IMR-90 (cell line): ENCODE measurements at regions not wholly inside any gene's neighbourhood (a gene's known extent, or its start where the extent isn't known, plus 50 kb on each side); places are given as distances from the start of the nearest gene placed in this dataset.

Source experiments
- ATAC-seq: fragments of 200-7000 bp; cut with Tn5 transposase; 2 replicates; pipeline ENCODE4 v1.9.1; 2020; ENCODE audit warnings: low read depth, mild to moderate bottlenecking, moderate library complexity
- BruUV-seq: library from RNA; stranded (reverse); fragments of 400-500 nt; replicated peaks from 2 replicates; lab custom pipeline; 2021; lab: Mats Ljungman, UMichigan
- CTCF ChIA-PET: fragments of 300-600 bp; formaldehyde crosslinking; extraction: SDS; loops from one replicate; lab custom pipeline; 2021; ENCODE audit warnings: antibody characterized with exemption; lab: Yijun Ruan, JAX
- POLR2A ChIA-PET: fragments of 300-600 bp; sonication (Branson Sonifier 250); formaldehyde crosslinking; loops from one replicate; lab custom pipeline; 2022; ENCODE audit warnings: antibody characterized with exemption; ENCODE audit not compliant: unreplicated experiment; lab: Charles Lee
- DNase-seq: peaks from one replicate; pipeline ENCODE4 v3.0.0; 2013
- H2AFZ ChIP-seq: replicated peaks from 2 replicates; pipeline ENCODE3; 2013; ENCODE audit warnings: low read length, mild to moderate bottlenecking; ENCODE audit not compliant: poor library complexity
- H2AK5ac ChIP-seq: 2 replicates; pipeline ENCODE4 v1.6.1; 2013; ENCODE audit warnings: low read depth, low read length, inconsistent platforms
- H2AK9ac ChIP-seq: replicated peaks from 2 replicates; pipeline ENCODE3; 2013; ENCODE audit warnings: mild to moderate bottlenecking, low read depth, low read length, moderate library complexity; ENCODE audit not compliant: poor library complexity
- H2BK120ac ChIP-seq: 2 replicates; pipeline ENCODE4 v1.6.1; 2013; ENCODE audit warnings: low read depth, low read length, inconsistent platforms
- H2BK15ac ChIP-seq: 3 replicates; pipeline ENCODE4 v1.6.1; 2013; ENCODE audit warnings: low read depth, low read length, inconsistent platforms
- H2BK20ac ChIP-seq: 2 replicates; pipeline ENCODE4 v1.6.1; 2013; ENCODE audit warnings: low read depth, mild to moderate bottlenecking, inconsistent platforms, low read length, moderate library complexity
- H2BK5ac ChIP-seq: 2 replicates; pipeline ENCODE4 v1.6.1; 2013; ENCODE audit warnings: mild to moderate bottlenecking, low read depth, low read length, inconsistent platforms; ENCODE audit not compliant: poor library complexity, severe bottlenecking
- H3K14ac ChIP-seq: replicated peaks from 2 replicates; pipeline ENCODE4 v1.6.1; 2013; ENCODE audit warnings: low read depth, low read length, inconsistent platforms
- H3K18ac ChIP-seq: 2 replicates; pipeline ENCODE4 v1.6.1; 2013; ENCODE audit warnings: low read depth, low read length, control low read depth
- H3K23ac ChIP-seq: 2 replicates; pipeline ENCODE4 v1.6.1; 2013; ENCODE audit warnings: low read depth, low read length, inconsistent platforms
- H3K27ac ChIP-seq: 2 replicates; pipeline ENCODE4 v1.5.1; 2013; ENCODE audit warnings: mild to moderate bottlenecking, control low read depth, low read length; ENCODE audit not compliant: insufficient read depth
- H3K27me3 ChIP-seq: 2 replicates; pipeline ENCODE4 v1.6.1; 2013; ENCODE audit warnings: low read length; ENCODE audit not compliant: control insufficient read depth, insufficient read depth
- H3K36me3 ChIP-seq: 2 replicates; pipeline ENCODE4 v1.6.1; 2013; ENCODE audit warnings: low read length, mixed read lengths; ENCODE audit not compliant: control insufficient read depth, insufficient read depth
- H3K4ac ChIP-seq: 2 replicates; pipeline ENCODE4 v1.6.1; 2013; ENCODE audit warnings: low read depth, low read length, inconsistent platforms
- H3K4me1 ChIP-seq: 2 replicates; pipeline ENCODE4 v1.6.1; 2013; ENCODE audit warnings: low read length, mixed read lengths; ENCODE audit not compliant: control insufficient read depth, insufficient read depth
- H3K4me2 ChIP-seq: 2 replicates; pipeline ENCODE4 v1.6.1; 2013; ENCODE audit warnings: low read depth, mild to moderate bottlenecking, control low read depth, low read length, moderate library complexity
- H3K4me3 ChIP-seq: 2 replicates; pipeline ENCODE4 v1.5.1; 2013; ENCODE audit warnings: low read depth, mild to moderate bottlenecking, control low read depth, low read length, moderate library complexity; ENCODE audit not compliant: insufficient read depth
- H3K56ac ChIP-seq: 2 replicates; pipeline ENCODE4 v1.6.1; 2013; ENCODE audit warnings: low read length, inconsistent platforms; ENCODE audit not compliant: insufficient read depth; ENCODE audit errors: extremely low read depth
- H3K79me1 ChIP-seq, 2 experiments: 2 replicates each; pipeline ENCODE4 v1.6.1; 2013; ENCODE audit warnings: low read length in 2 of 2, inconsistent platforms in 1 of 2, low read depth in 1 of 2
- H3K9ac ChIP-seq: 2 replicates; pipeline ENCODE4 v1.6.1; 2013; ENCODE audit warnings: low read depth, low read length, control low read depth
- H3K9me1 ChIP-seq: 2 replicates; pipeline ENCODE4 v1.6.1; 2013; ENCODE audit warnings: low read length, inconsistent platforms; ENCODE audit not compliant: insufficient read depth
- H3K9me3 ChIP-seq: 2 replicates; pipeline ENCODE4 v1.6.1; 2013; ENCODE audit warnings: low read length; ENCODE audit not compliant: control insufficient read depth, insufficient read depth
- H4K20me1 ChIP-seq: 2 replicates; pipeline ENCODE4 v1.6.1; 2013; ENCODE audit warnings: low read length, inconsistent platforms; ENCODE audit not compliant: insufficient read depth
- H4K5ac ChIP-seq: 2 replicates; pipeline ENCODE4 v1.6.1; 2013; ENCODE audit warnings: mild to moderate bottlenecking, low read depth, low read length, control low read depth
- H4K8ac ChIP-seq, 2 experiments: 2 replicates each; pipeline ENCODE4 v1.6.1; 2013; ENCODE audit warnings: low read depth in 2 of 2, low read length in 2 of 2, control low read depth in 1 of 2, inconsistent platforms in 1 of 2
- H4K91ac ChIP-seq: 2 replicates; pipeline ENCODE4 v1.6.1; 2013; ENCODE audit warnings: low read depth, low read length, inconsistent platforms; ENCODE audit not compliant: insufficient read depth
- CEBPB ChIP-seq: IDR thresholded peaks from 2 replicates; pipeline ENCODE4 v1.6.1; 2012; ENCODE audit warnings: low read depth, low read length, improper control_type of control experiment
- FOS ChIP-seq: fragments of 150-350 bp; IDR thresholded peaks from 2 replicates; pipeline ENCODE4 v1.6.1; 2016; ENCODE audit warnings: low read depth, low read length
- MXI1 ChIP-seq: IDR thresholded peaks from 2 replicates; pipeline ENCODE4 v1.6.1; 2012; ENCODE audit warnings: low read depth, mild to moderate bottlenecking, low read length, moderate library complexity, borderline replicate concordance
- POLR2A ChIP-seq: IDR thresholded peaks from 2 replicates; pipeline ENCODE4 v1.6.1; 2012; ENCODE audit warnings: mild to moderate bottlenecking, low read depth, low read length
- RCOR1 ChIP-seq: IDR thresholded peaks from 2 replicates; pipeline ENCODE4 v1.6.1; 2012; ENCODE audit warnings: mild to moderate bottlenecking, low read length, improper control_type of control experiment; ENCODE audit not compliant: insufficient replicate concordance
- SMC3 ChIP-seq: fragments of 150-350 bp; IDR thresholded peaks from 2 replicates; pipeline ENCODE4 v1.6.1; 2016; ENCODE audit warnings: low read depth, mild to moderate bottlenecking, antibody characterized with exemption, low read length, moderate library complexity
- WGBS, 2 experiments: methylation state at CpG; one replicate each; pipeline versions ENCODE4 v1.1.5 to v1.1.7; 2013; ENCODE audit warnings: missing lambda C conversion rate in 2 of 2; ENCODE audit not compliant: insufficient read length in 1 of 2; ENCODE audit errors: extremely low coverage in 2 of 2; 5-methylcytosine and 5-hydroxymethylcytosine counted together
- dilution Hi-C: fragments of 300-500 bp; cut with HindIII; formaldehyde crosslinking; loops from one replicate; pipeline ENCODE4 v1.14.3; 2018; ENCODE audit warnings: low sequenced_read_pairs; ENCODE audit not compliant: unreplicated experiment
- in situ Hi-C: fragments of 300-500 bp; cut with MboI; formaldehyde crosslinking; loops from 3 replicates; pipeline ENCODE4 v1.14.3; 2019; ENCODE audit warnings: low sequenced_read_pairs, inconsistent platforms, mixed read lengths
- intact Hi-C: fragments of 100-400 bp; cut with micrococcal nuclease; formaldehyde crosslinking; loops from 2 replicates; pipeline ENCODE4 v1.10.0; 2022

- no peak overlapping the region for H3K23ac ChIP-seq
- peaks cover 1% of the 10 kb centered on the region; the same call in 1 of the 2 replicates for H3K27me3 ChIP-seq
- no peak overlapping the region for H2AK9ac ChIP-seq
- no peak overlapping the region for H3K9ac ChIP-seq
- no peak overlapping the region for H2AK5ac ChIP-seq
- no peak overlapping the region for H3K4me3 ChIP-seq
- H4K8ac ChIP-seq, result no peak overlapping the region
- no peak overlapping the region for H3K27ac ChIP-seq
- H3K4me2 ChIP-seq, result no peak overlapping the region
- TF ChIP-seq SMC3 (no peak), FOS (no peak), MXI1 (no peak), CEBPB (no peak), POLR2A (no peak), RCOR1 (no peak)
- peaks cover 2% of the 10 kb centered on the region; the same call in 1 of the 2 replicates for H3K9me3 ChIP-seq
- in situ Hi-C loops (no loop called here), dilution Hi-C loops (no loop called here), intact Hi-C loops (no loop called here)
- no peak overlapping the region for H3K56ac ChIP-seq
- H3K9me1 ChIP-seq, result no peaks in the 10 kb centered on the region
- no peaks in the 10 kb centered on the region for H3K4me1 ChIP-seq
- WGBS, 2 experiments, result no CpG with 5 or more reads among the region's 10 CpGs
- DNase-seq (no peak), ATAC-seq (no peak)
- CTCF ChIA-PET, result no interaction called here
- H4K20me1 ChIP-seq, result no peaks in the 10 kb centered on the region
- H3K18ac ChIP-seq, result no peak overlapping the region
- no peak overlapping the region for H2AFZ ChIP-seq
- BruUV-seq, result no TSS peak
- no peak overlapping the region for H2BK20ac ChIP-seq
- no peak overlapping the region for H2BK5ac ChIP-seq
- H2BK15ac ChIP-seq, result no peak overlapping the region
- H3K79me1 ChIP-seq, result no peaks in the 10 kb centered on the region
- no peak overlapping the region for H4K91ac ChIP-seq
- POLR2A ChIA-PET, result no interaction called here
- H2BK120ac ChIP-seq, result no peak overlapping the region
- no peak overlapping the region for H3K4ac ChIP-seq
- H3K36me3 ChIP-seq, result no peaks in the 10 kb centered on the region
- no peak overlapping the region for H4K5ac ChIP-seq
- H3K14ac ChIP-seq, result no peak overlapping the region
Measured at GRCh38 chr10:129393812-129394211, 73.2 kb upstream of the MGMT start.
